ENCODE measurements at regions not wholly inside any gene's neighbourhood (a gene's known extent, or its start where the extent isn't known, plus 50 kb on each side); places are given as distances from the start of the nearest gene placed in this dataset.

DNA sequence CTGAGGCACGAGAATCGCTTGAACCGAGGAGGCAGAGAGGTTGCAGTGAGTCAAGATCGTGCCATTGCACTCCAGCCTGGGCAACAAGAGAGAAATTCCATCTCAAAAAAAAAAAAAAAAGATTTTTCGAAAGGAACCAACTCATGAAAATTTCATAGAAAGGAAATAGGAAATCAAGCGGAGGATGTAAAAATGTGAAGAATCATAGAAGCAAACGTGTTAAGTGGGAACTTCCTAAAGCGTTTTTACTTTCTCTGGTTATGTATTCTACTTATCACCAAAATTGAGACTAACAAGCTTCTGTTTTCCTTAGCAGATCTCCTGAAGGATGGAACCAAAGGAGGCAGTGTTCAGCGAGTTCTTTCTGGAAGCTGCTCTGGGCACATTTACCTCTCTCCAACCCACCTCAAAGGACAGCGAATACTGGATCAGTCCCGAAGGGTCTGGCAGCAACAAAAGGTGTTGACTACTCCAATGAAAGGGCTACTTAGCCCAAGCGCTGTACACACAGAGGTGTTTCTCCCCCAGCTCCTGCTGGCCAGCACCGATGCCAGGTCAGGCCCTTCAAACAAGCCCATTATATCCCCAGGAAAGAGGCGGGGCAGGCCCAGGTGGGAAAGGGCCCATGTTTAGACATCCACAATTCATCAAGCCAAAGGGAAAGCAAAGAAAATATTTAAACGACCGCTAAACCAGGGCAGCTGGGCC is 327.5 kb upstream of the JARID2 start:
- ChIA-PET POLR2A (no interaction called here), CTCF (no interaction called here)
- no peak overlapping the region for H3K27ac Mint-ChIP-seq

DNA sequence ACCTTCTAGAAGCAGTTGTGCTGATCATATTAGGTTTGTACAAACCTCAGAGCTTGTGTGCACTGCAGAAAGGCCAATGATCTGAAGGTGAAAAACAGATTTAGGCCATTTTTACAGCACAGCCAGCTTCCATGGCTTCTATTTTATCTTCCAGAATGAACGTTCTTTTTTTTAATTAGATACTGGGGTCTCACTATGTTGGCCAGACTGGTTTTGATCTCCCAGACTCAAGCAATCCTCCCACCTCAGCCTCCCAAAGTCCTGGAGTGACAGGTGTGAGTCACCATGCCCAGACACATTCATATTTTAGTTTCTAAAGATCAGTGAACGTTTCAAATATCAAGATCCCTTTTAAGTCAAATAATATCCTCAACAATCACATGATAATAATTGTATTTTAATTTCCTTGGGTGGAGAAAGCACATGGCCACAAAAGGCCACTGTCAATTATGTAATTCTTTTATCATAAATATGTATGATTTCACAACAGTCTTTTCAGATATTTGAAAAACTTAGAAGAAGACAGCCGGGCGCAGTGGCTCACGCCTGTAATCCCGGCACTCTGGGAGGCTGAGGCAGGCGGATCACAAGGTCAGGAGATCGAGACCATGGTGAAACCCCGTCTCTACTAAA is 326.7 kb upstream of the JARID2 start:
- no peaks in the 10 kb centered on the region for H3K36me3 Mint-ChIP-seq (ENCODE audit: low read depth)
- no peaks in the 10 kb centered on the region for H3K4me1 Mint-ChIP-seq (ENCODE audit: low read depth)
- no peaks in the 10 kb centered on the region for H3K27me3 Mint-ChIP-seq
- ATAC-seq (no peak), DNase-seq (no peak)
- ChIA-PET CTCF (no interaction called here), POLR2A (no interaction called here)
- no peaks in the 10 kb centered on the region for H3K9me3 Mint-ChIP-seq
- H3K27ac Mint-ChIP-seq: no peak overlapping the region
- no peak overlapping the region for H3K4me3 Mint-ChIP-seq
- intact Hi-C loops (cut with micrococcal nuclease): no loop called here
- TF ChIP-seq, protein P1, sequence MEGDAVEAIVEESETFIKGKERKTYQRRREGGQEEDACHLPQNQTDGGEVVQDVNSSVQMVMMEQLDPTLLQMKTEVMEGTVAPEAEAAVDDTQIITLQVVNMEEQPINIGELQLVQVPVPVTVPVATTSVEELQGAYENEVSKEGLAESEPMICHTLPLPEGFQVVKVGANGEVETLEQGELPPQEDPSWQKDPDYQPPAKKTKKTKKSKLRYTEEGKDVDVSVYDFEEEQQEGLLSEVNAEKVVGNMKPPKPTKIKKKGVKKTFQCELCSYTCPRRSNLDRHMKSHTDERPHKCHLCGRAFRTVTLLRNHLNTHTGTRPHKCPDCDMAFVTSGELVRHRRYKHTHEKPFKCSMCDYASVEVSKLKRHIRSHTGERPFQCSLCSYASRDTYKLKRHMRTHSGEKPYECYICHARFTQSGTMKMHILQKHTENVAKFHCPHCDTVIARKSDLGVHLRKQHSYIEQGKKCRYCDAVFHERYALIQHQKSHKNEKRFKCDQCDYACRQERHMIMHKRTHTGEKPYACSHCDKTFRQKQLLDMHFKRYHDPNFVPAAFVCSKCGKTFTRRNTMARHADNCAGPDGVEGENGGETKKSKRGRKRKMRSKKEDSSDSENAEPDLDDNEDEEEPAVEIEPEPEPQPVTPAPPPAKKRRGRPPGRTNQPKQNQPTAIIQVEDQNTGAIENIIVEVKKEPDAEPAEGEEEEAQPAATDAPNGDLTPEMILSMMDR (IDR thresholded peaks at IDR 0.05): no peak

More for the DNA sequence above, 327.5 kb upstream of the JARID2 start:
- no peak for DNase-seq
- H3K36me3 Mint-ChIP-seq (ENCODE audit: low read depth): no peaks in the 10 kb centered on the region
- TF ChIP-seq, protein P1 (IDR thresholded peaks at IDR 0.05): no peak
- H3K9me3 Mint-ChIP-seq: no peaks in the 10 kb centered on the region
- no peaks in the 10 kb centered on the region for H3K4me1 Mint-ChIP-seq (ENCODE audit: low read depth)
- H3K27me3 Mint-ChIP-seq: no peaks in the 10 kb centered on the region
- intact Hi-C loops (cut with micrococcal nuclease): no loop called here
- no peak overlapping the region for H3K4me3 Mint-ChIP-seq
- no peak for ATAC-seq

DNA sequence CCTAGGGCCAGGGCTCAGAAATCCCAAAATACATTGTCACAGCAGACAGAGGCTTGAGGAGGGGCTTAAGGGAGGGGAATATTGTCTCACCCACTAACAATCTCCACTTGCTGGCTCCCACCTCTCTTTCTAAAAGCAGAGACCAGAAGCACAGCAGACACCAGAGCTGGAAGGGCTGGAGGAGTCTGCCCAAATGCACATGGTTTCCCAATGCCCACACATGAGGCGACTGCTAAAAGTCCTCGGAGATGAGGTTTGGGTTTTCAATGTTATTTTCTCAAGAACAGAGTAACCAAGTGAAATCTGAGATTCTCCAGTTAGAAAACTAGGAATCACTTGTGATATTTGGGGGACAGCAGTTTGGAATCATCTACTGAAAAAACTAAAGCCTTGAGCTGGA is 325.6 kb upstream of the JARID2 start:
- Mint-ChIP-seq H3K9me3 (no peaks in the 10 kb centered on the region), H3K27ac (no peak overlapping the region), H3K4me3 (no peak overlapping the region), H3K36me3 (ENCODE audit: low read depth) (no peaks in the 10 kb centered on the region), H3K4me1 (ENCODE audit: low read depth) (no peaks in the 10 kb centered on the region), H3K27me3 (no peaks in the 10 kb centered on the region)
- TF ChIP-seq, protein P1 (IDR thresholded peaks at IDR 0.05): no peak
- POLR2A ChIA-PET: no interaction called here
- intact Hi-C loops (cut with micrococcal nuclease): no loop called here
- DNase-seq (no peak), ATAC-seq (no peak)
- CTCF ChIA-PET: no interaction called here

DNA sequence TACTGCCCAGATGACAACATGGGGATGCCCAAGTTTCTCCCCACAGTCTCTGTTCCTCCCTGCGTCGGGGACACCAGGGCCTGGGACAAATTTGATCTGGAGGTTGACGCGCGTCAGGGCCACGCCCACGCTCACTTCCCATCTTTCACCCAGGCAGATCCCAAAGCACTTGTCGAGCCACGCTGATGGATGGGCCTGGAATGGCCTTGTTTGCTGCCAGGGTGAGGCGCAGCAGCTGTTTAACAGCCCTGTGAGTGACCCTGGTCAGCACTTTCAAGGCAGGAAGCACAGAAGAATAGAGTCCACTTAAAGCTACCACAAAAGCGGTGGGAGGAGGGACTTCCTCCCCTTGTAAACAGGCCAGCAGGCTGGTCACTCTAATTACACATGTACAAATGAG is 324.7 kb upstream of the JARID2 start:
- POLR2A ChIA-PET: no interaction called here
- ATAC-seq (no peak), DNase-seq (no peak)
- H3K9me3 Mint-ChIP-seq: no peaks in the 10 kb centered on the region
- intact Hi-C loops (cut with micrococcal nuclease): no loop called here
- H3K4me3 Mint-ChIP-seq: no peak overlapping the region
- no peaks in the 10 kb centered on the region for H3K36me3 Mint-ChIP-seq (ENCODE audit: low read depth)
- no peak overlapping the region for H3K27ac Mint-ChIP-seq
- no peaks in the 10 kb centered on the region for H3K4me1 Mint-ChIP-seq (ENCODE audit: low read depth)
- CTCF ChIA-PET: no interaction called here
- H3K27me3 Mint-ChIP-seq: no peaks in the 10 kb centered on the region
- TF ChIP-seq, protein P1 (IDR thresholded peaks at IDR 0.05): no peak

DNA sequence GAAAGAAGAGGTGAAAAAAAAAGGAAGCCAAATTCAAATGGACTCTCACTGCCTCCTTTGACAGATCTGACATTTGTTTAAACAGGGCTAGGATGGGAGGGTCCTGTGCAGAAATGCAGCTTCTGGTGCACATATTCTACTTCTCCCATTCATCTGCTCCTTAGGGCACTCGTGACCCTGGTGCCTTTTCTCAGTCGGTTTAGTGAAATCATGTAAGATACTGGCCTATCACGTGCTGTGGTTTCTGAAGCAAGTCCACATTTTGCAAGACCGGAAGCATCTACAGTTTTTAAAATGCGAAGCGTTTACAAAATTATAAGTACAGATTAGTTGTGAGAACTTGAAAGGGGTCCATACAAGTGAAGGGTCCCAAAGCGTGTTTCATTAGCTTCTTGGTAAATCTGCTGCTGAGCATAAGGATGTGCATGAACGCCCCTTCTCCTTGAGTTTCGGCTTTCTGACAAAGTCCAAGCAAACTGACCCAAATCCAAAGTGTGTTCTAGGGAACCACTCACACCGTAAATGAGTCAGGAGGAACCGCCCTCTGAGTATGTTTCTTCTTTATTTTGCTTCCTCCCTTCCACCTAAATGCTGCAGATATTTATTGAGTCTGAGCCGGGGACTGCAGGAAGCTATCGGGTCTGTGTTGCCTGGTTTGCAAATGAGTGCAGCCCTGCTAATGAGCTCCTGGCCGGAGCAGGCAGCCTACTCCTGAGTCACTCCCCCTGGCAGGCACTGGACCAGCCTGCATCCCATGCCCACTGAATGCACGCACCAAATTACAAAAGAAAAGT is 323.8 kb upstream of the JARID2 start:
- H3K4me1 Mint-ChIP-seq (ENCODE audit: low read depth): no peaks in the 10 kb centered on the region
- ATAC-seq (no peak), DNase-seq (no peak)
- TF ChIP-seq, protein P1 (IDR thresholded peaks at IDR 0.05): no peak
- ChIA-PET CTCF (no interaction called here), POLR2A (interaction anchor here (1.4 kb wide), 1 partner anchor 13 kb away, joined by 4 read pairs; no protein-coding TSS in a partner anchor)
- intact Hi-C loops (cut with micrococcal nuclease): no loop called here
- no peak overlapping the region for H3K27ac Mint-ChIP-seq
- no peaks in the 10 kb centered on the region for H3K27me3 Mint-ChIP-seq
- H3K9me3 Mint-ChIP-seq: no peaks in the 10 kb centered on the region
- no peaks in the 10 kb centered on the region for H3K36me3 Mint-ChIP-seq (ENCODE audit: low read depth)
- no peak overlapping the region for H3K4me3 Mint-ChIP-seq
